Limb (tissue), 2 donors: ENCODE measurements at regions not wholly inside any gene's neighbourhood (a gene's known extent, or its start where the extent isn't known, plus 50 kb on each side); places are given as distances from the start of the nearest gene placed in this dataset.

ENCODE experiments used
- DNase-seq, 2 donors: peaks; one replicate each; pipeline ENCODE4 v3.0.0-alpha.2; 2016; ENCODE audit errors: extremely low spot score in 2 of 2

- DNase-seq, result no peak
Observed at GRCh38 chr6:98107801-98108200, 726.6 kb upstream of the POU3F2 start.

DNA sequence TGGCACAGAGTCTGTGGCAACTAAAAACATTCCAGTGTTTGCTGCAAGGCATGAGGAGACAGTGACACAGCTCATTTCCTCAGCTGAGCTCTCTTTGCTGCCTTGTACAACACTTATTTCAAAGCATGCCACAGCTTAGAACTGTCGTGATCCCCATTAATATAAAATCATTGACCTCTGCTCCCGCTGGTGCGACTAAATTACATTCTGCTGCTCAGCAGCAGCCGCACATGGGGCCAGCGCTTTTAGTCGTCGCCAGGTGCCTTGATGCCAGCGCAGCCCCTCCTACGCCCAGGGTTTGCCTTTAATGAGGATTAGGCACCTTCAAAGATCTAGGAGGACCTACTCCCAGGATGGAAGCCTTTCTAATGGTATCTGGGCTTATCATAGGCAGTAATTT is 717.9 kb upstream of the POU3F2 start:
- DNase-seq, result no peak

GRCh38 chr6:98117068-98117467 is 717.3 kb upstream of the POU3F2 start:
- DNase-seq, result no peak

DNA sequence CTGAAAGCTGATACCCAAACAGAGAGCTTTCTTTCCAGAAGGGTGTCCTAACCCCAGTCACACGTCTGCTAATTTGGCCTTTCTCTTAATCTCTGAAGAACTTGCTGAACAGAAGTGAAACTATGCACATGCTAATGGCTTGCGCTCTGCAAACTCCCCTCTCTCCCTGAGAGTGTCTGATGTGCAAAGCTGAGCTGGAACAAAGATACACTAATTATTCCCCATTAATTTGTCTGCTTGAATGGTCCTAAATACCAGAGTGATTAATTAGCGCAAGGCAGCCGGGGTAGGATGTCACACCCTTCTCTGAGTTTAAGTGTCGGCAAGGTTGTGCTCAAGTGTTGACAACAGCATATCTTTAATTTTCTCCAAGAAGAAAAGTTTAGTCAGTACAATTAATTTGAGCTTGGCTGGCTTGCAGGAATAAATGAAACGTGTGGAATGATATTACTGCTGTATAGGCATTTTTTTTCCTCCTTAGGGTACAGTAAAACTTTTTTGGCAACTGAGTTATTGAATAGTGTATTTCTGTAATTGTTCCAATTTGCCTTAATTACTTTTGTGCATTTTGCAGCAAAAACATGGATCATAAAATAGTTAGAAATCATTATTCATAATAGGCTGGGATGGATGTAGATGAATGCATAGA is 715.9 kb upstream of the POU3F2 start:
- no peak for DNase-seq

DNA sequence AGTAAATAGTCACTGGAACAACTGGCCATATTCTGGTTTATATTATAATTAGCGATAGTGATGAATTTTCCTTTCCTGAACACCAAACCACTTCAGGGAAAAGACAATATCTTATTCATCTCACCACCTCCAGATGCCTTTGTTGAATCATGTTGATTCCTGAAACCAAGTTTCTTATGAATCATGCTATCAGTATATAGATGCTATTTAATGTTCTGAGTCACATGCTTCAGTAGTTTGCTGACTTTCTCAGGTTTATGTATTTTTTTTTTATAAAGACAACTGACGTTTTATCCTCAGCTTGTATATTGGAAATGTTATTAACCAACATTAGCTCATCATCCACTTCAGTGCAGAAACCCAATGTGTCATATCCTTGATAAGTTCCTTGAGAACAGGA is 710.2 kb upstream of the POU3F2 start:
- DNase-seq, result no peak

GRCh38 chr6:98131290-98131990 is 702.9 kb upstream of the POU3F2 start:
- DNase-seq, result no peak

DNA sequence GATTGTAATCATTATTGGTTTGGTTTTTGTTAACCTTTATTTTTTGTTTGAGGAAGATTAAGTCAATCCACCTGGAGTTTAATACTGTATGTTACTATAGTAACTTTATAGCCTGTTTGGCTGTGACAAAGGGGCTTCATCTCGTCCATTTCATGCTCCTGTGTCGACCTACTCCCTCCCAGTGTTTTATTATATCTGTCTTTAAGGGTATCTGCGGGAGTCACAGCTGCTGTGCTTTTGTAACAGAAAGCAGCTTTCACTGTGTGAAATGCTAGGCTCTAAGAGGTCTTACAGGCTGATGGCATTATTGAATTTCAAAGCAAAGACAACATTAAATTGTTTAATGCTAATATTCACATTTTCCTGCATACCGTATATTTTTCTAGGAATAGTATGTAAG is 698.0 kb upstream of the POU3F2 start:
- no peak for DNase-seq

- DNase-seq, result no peak
Observed at GRCh38 chr6:98137391-98137790, 697.0 kb upstream of the POU3F2 start.

GRCh38 chr6:98142839-98143238 is 691.5 kb upstream of the POU3F2 start:
- no peak for DNase-seq

DNA sequence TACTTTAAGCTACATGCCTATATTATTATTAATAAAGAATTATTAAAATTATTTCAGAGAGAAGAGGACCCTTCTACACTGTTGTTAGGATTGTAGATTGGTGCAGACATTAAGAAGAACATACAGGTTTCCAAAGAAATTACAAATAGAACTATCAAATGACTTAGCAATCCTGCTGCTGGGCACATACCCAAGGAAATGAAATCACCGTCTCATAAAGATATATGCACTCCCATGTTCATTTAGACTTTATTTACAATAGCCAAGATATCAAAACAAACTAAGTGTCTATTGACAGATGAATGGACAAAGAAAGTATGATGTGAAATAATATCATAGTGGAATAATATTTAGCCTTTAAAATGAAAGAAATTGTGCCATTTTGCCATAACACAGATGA is 687.7 kb upstream of the POU3F2 start:
- no peak for DNase-seq

DNA sequence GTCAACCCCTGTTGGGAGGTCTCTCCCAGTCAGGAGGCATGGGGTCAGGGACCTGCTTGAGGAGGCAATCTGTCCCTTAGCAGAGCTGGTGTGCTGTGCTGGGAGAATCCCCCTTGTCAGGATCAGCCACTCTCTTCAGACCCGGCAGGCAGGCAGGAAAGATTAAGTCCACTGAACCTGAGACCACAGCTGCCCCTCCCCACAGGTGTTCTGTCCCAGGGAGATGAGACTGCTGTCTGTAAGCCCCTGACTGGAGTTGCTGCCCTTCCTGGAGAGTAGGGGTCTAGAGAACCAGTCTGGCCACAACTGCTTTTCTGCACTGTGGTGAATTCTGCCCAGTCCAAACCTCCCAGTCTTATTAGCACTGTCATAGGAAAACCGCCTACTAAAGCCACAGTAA is 677.8 kb upstream of the POU3F2 start:
- DNase-seq, result no peak

GRCh38 chr6:98179606-98180005 is 654.8 kb upstream of the POU3F2 start:
- no peak for DNase-seq

- DNase-seq, result no peak
Observed at GRCh38 chr6:98200084-98200483, 634.3 kb upstream of the POU3F2 start.

DNA sequence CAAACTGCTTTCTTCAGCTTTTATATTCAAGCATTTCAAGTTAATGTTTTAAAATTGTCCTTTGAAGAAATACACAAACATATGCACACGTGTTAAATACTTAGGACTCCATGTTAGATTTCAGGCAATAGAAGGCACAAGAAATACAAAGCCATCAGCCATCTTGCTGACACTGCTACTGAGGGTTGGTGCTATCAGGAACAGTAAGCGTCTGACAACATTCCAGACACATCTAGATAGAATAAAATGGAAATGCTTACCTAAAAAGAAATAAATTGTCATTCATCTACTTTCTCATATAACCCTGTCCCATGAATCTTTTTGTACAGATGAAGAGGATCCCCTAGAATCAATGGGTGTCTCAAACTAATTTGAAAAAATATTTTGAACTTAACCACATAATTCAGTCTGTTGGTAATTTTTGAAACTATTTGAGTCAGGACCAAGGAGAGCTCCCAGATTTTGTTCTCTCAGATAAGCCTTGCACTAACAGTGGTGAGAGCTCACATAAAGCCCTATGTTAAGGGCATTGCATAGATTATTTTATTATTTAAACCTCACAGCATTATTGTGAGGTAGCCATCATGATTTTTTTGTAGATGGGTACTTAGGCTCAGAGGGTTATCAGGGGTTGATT is 631.1 kb upstream of the POU3F2 start:
- peak in 1 of 2 donors; percentile 32 for DNase-seq

DNA sequence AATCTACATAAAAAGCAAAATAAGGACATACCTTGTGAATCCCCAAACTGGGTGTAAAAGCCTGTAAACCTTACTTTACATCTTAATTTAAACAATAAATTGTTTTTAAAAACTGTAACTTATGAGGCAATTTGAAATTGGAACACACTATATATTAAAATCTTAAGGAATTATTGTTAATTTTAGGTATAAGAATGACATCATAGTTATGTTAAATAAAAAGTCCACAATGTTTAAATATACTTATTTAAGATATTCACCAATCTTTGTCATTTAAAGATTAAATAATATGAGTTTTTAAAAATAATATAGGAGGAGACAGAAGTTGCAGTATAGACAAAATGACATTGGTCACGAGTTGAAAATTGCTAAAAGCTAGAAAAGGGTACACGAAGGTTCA is 621.9 kb upstream of the POU3F2 start:
- DNase-seq, result no peak

DNA sequence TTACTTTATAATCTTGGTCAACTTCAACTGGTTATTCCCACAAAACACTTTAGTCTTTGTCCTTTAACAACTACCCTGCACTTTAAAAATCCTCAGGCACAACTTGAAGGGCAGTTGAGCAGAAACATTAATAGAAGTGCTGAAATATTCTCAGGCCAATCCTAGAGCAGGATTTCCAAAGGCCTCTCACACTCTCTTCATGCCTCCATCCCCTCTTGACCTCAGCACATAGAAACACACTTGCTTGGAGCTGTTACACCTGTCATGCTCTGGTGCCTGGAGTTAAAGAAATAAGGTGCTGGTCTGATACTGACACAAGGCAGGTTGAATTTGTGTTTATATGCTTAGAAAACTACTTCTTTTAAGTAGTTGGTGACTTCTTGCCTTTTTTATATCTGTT is 618.8 kb upstream of the POU3F2 start:
- DNase-seq, result no peak

GRCh38 chr6:98230250-98230649 is 604.1 kb upstream of the POU3F2 start:
- no peak for DNase-seq

DNA sequence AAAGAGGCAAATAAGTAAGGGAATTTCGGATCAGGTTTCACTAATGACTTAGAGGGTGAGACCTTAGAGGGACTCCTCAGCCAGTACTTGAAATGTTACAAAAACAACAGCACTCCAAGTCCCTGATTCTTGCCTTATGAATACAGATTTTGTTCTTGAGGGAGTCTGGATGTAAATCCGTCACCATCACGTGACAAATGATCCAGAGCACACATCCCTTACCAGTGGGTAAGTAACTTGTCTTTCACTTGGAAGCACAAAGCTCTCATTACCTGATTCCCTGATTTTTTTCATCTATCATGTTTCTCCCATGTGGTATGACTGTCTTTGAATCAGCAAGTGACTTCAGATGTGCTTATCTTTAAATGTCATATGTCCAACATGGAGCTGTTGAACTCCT is 595.3 kb upstream of the POU3F2 start:
- no peak for DNase-seq

- no peak for DNase-seq
Observed at GRCh38 chr6:98241630-98242029, 592.7 kb upstream of the POU3F2 start.

- no peak for DNase-seq
Observed at GRCh38 chr6:98254624-98255023, 579.8 kb upstream of the POU3F2 start.

DNA sequence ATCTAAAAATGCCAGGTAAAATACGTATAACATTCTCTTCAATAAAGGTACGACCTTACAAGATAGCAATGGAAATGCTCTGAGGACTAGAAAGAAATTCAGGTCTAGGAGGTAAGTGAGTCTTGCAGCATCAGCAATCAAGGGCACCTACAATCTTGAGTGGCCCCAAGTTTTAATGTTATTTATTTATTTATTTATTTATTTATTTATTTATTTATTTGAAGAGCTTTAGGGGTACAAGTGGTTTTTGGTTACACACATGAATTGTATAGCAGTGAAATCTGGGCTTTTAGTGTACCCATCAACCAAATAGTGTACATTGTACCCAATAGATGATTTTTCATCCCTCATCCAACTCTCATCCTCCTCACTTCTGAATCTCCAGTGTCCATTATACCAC is 574.0 kb upstream of the POU3F2 start:
- DNase-seq, result no peak

DNA sequence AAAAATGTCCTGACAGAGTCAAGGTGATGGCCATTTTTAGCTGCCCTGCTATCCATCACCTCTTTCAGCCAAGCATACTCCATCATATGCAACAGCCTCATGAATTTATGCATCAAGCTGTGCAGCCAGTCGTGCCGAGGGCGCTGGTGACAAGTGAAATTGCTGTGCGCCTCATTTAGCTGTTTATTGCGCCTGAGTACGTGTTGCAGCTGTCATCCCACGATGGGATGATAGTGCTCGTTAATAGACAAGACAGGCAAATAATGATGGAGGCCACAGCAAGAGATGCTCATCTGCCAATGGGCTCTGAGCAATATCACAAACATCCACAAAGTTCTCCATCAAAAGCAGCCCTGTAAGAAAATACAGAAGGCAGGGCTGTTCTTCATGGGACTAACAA is 562.3 kb upstream of the POU3F2 start:
- no peak for DNase-seq

GRCh38 chr6:98274691-98275090 is 559.7 kb upstream of the POU3F2 start:
- no peak for DNase-seq
